RWPE2 (cell line): ENCODE measurements at regions not wholly inside any gene's neighbourhood (a gene's known extent, or its start where the extent isn't known, plus 50 kb on each side); places are given as distances from the start of the nearest gene placed in this dataset.

Source experiments
- ATAC-seq: fragments of 200-7000 bp; cut with Tn5 transposase; 3 replicates; pipeline ENCODE4 v1.9.1; 2021; ENCODE audit warnings: low read depth
- DNase-seq: peaks from one replicate; pipeline ENCODE4 v3.0.0-alpha.2; 2020; ENCODE audit warnings: low spot score
- H3K27ac ChIP-seq: fragments of 450-650 bp; 2 replicates; pipeline ENCODE4 v1.5.1; 2017; ENCODE audit warnings: mild to moderate bottlenecking; ENCODE audit not compliant: poor library complexity, severe bottlenecking
- H3K27me3 ChIP-seq: fragments of 250-450 bp; sonication (Bioruptor Pico); 2 replicates; pipeline ENCODE4 v1.5.1; 2021; ENCODE audit warnings: mild to moderate bottlenecking, moderate library complexity; ENCODE audit not compliant: insufficient read depth, poor library complexity, severe bottlenecking
- H3K36me3 ChIP-seq: fragments of 250-450 bp; sonication (Bioruptor Pico); 2 replicates; pipeline ENCODE4 v1.5.1; 2020; ENCODE audit warnings: low read depth, mild to moderate bottlenecking, moderate library complexity
- H3K4me1 ChIP-seq: fragments of 250-450 bp; sonication (Bioruptor Pico); 2 replicates; pipeline ENCODE4 v1.5.1; 2021; ENCODE audit warnings: mild to moderate bottlenecking, moderate library complexity; ENCODE audit not compliant: insufficient read depth, poor library complexity, severe bottlenecking
- H3K4me3 ChIP-seq: fragments of 250-450 bp; sonication (Bioruptor Pico); 2 replicates; pipeline ENCODE4 v1.5.1; 2021; ENCODE audit warnings: mild to moderate bottlenecking, moderate library complexity; ENCODE audit not compliant: severe bottlenecking
- H3K9me3 ChIP-seq: fragments of 250-450 bp; sonication (Bioruptor Pico); 2 replicates; pipeline ENCODE4 v1.5.1; 2021; ENCODE audit warnings: mild to moderate bottlenecking, moderate library complexity; ENCODE audit not compliant: severe bottlenecking
- CTCF ChIP-seq: fragments of 450-650 bp; IDR thresholded peaks from one replicate; pipeline ENCODE4 v1.5.1; 2017; ENCODE audit warnings: mild to moderate bottlenecking, moderate library complexity; ENCODE audit not compliant: poor library complexity, severe bottlenecking

- Histone ChIP-seq H3K27me3 (no peaks in the 10 kb centered on the region), H3K4me1 (no peaks in the 10 kb centered on the region), H3K36me3 (no peaks in the 10 kb centered on the region), H3K9me3 (no peaks in the 10 kb centered on the region), H3K27ac (no peak overlapping the region), H3K4me3 (no peak overlapping the region)
- TF ChIP-seq CTCF, result no peak
- ATAC-seq (no peak), DNase-seq (no peak)
Measured at GRCh38 chr4:134327274-134328122, 125.9 kb upstream of the PABPC4L start.

GRCh38 chr4:134326866-134327265 lies 125.3 kb upstream of the PABPC4L start:
- DNase-seq (no peak), ATAC-seq (no peak)
- no peaks in the 10 kb centered on the region for H3K27me3 ChIP-seq
- H3K4me3 ChIP-seq, result no peak overlapping the region
- H3K36me3 ChIP-seq, result no peaks in the 10 kb centered on the region
- TF ChIP-seq CTCF, result no peak
- H3K4me1 ChIP-seq, result no peaks in the 10 kb centered on the region
- no peaks in the 10 kb centered on the region for H3K9me3 ChIP-seq
- H3K27ac ChIP-seq, result no peak overlapping the region

- no peak overlapping the region for H3K4me3 ChIP-seq
- DNase-seq, result no peak
- H3K4me1 ChIP-seq, result no peaks in the 10 kb centered on the region
- H3K36me3 ChIP-seq, result no peaks in the 10 kb centered on the region
- TF ChIP-seq CTCF, result no peak
- no peak for ATAC-seq
- no peaks in the 10 kb centered on the region for H3K27me3 ChIP-seq
- H3K9me3 ChIP-seq, result no peaks in the 10 kb centered on the region
- no peak overlapping the region for H3K27ac ChIP-seq
Measured at GRCh38 chr4:134324179-134324578, 122.6 kb upstream of the PABPC4L start.

- no peak for TF ChIP-seq CTCF
- ATAC-seq (no peak; the same call in 2 of the 3 replicates), DNase-seq (no peak)
- H3K9me3 ChIP-seq, result no peaks in the 10 kb centered on the region
- H3K27ac ChIP-seq, result no peak overlapping the region
- H3K4me3 ChIP-seq, result no peak overlapping the region
- H3K4me1 ChIP-seq, result no peaks in the 10 kb centered on the region
- no peaks in the 10 kb centered on the region for H3K27me3 ChIP-seq
- no peaks in the 10 kb centered on the region for H3K36me3 ChIP-seq
Measured at GRCh38 chr4:134320048-134320447, 118.5 kb upstream of the PABPC4L start.

- TF ChIP-seq CTCF, result no peak
- DNase-seq (no peak), ATAC-seq (no peak)
- Histone ChIP-seq H3K4me3 (no peak overlapping the region), H3K9me3 (no peaks in the 10 kb centered on the region), H3K27ac (no peak overlapping the region), H3K36me3 (no peaks in the 10 kb centered on the region), H3K4me1 (no peaks in the 10 kb centered on the region), H3K27me3 (no peaks in the 10 kb centered on the region)
Measured at GRCh38 chr4:134313591-134313990, 112.0 kb upstream of the PABPC4L start.
